K562 (cell line): ENCODE measurements at regions not wholly inside any gene's neighbourhood (a gene's known extent, or its start where the extent isn't known, plus 50 kb on each side); places are given as distances from the start of the nearest gene placed in this dataset.

ENCODE experiments used
- ARNT ChIP-seq, 2 experiments: fragments of 450-650 bp; IDR thresholded peaks; 2 replicates each; pipeline ENCODE4 v1.6.1; 2016; ENCODE audit warnings: mild to moderate bottlenecking in 1 of 2
- CBX2 ChIP-seq: fragments of 200-600 bp; sonication (generic); IDR thresholded peaks from one replicate; pipeline ENCODE4 v1.6.1; 2012; ENCODE audit warnings: mild to moderate bottlenecking, low read length, inconsistent platforms; ENCODE audit not compliant: insufficient read depth, poor library complexity, severe bottlenecking
- E2F5 ChIP-seq: sonication (generic); formaldehyde crosslinking; IDR thresholded peaks from 2 replicates; pipeline ENCODE4 v1.8.0; 2022; ENCODE audit warnings: mild to moderate bottlenecking, missing genetic modification reagents
- EZH2 ChIP-seq: IDR thresholded peaks from 2 replicates; pipeline ENCODE4 v1.6.1; 2012; ENCODE audit warnings: low read depth, mild to moderate bottlenecking, inconsistent platforms, low read length, borderline replicate concordance
- KLF1 ChIP-seq: fragments of 450-650 bp; IDR thresholded peaks from 2 replicates; pipeline ENCODE4 v1.6.1; 2016; ENCODE audit warnings: missing genetic modification characterization, missing compliant biosample characterization
- LARP7 ChIP-seq: fragments of 450-650 bp; IDR thresholded peaks from 2 replicates; pipeline ENCODE4 v1.6.1; 2016
- ZNF121 ChIP-seq: sonication (generic); formaldehyde crosslinking; conservative IDR thresholded peaks from 2 replicates; pipeline ENCODE4 v1.8.0; 2022; ENCODE audit warnings: missing genetic modification reagents
- ZNF197 ChIP-seq: fragments of 200-800 bp; sonication (Bioruptor generic); IDR thresholded peaks from 2 replicates; pipeline ENCODE4 v1.6.1; 2016; ENCODE audit warnings: low read depth, missing genetic modification characterization, missing compliant biosample characterization

GRCh38 chr18:78518805-78519204 lies 460.8 kb upstream of the SALL3 start:
- no peak for TF ChIP-seq EZH2
- no peak for TF ChIP-seq CBX2
- TF ChIP-seq ZNF197 = no peak
- TF ChIP-seq ZNF121 = no peak
- no peak for TF ChIP-seq LARP7
- TF ChIP-seq KLF1 (tag) = no peak
- TF ChIP-seq E2F5 = no peak
- no peak for TF ChIP-seq ARNT (IDR thresholded peaks at IDR 0.05)
